CD4-positive, alpha-beta T cell treated with Interleukin-4 for 1 hour (primary cell): ENCODE measurements at regions not wholly inside any gene's neighbourhood (a gene's known extent, or its start where the extent isn't known, plus 50 kb on each side); places are given as distances from the start of the nearest gene placed in this dataset.

ENCODE experiments used
- DNase-seq, 2 donors: peaks; one replicate each; pipeline ENCODE4 v3.0.0-alpha.2; 2020 to 2022

GRCh38 chr2:234334756-234335155 lies 162.1 kb downstream of the ARL4C start:
- no peak for DNase-seq

GRCh38 chr2:234334151-234334550 lies 162.7 kb downstream of the ARL4C start:
- no peak for DNase-seq

GRCh38 chr2:234333168-234334130 lies 163.4 kb downstream of the ARL4C start:
- DNase-seq: no peak

GRCh38 chr2:234331966-234332365 lies 164.9 kb downstream of the ARL4C start:
- DNase-seq: no peak

- DNase-seq: no peak
Measured at GRCh38 chr2:234331566-234331965, 165.3 kb downstream of the ARL4C start.

GRCh38 chr2:234330902-234331301 lies 166.0 kb downstream of the ARL4C start:
- no peak for DNase-seq

- no peak for DNase-seq
Measured at GRCh38 chr2:234329202-234329960, 167.5 kb downstream of the ARL4C start.

GRCh38 chr2:234328444-234328990 lies 168.4 kb downstream of the ARL4C start:
- no peak for DNase-seq

GRCh38 chr2:234326694-234327093 lies 170.2 kb downstream of the ARL4C start:
- DNase-seq: no peak

- no peak for DNase-seq
Measured at GRCh38 chr2:234324116-234324515, 172.8 kb downstream of the ARL4C start.

- DNase-seq: peak in 1 of 2 donors; percentile 77
Measured at GRCh38 chr2:234322766-234323465, 174.0 kb downstream of the ARL4C start.

GRCh38 chr2:234320066-234320465 lies 176.8 kb downstream of the ARL4C start:
- DNase-seq: no peak

GRCh38 chr2:234318361-234318760 lies 178.5 kb downstream of the ARL4C start:
- DNase-seq: no peak

- peak in 1 of 2 donors; percentile 22 for DNase-seq
Measured at GRCh38 chr2:234313558-234313957, 183.3 kb downstream of the ARL4C start.

- DNase-seq: no peak
Measured at GRCh38 chr2:234310166-234310565, 186.7 kb downstream of the ARL4C start.

- no peak for DNase-seq
Measured at GRCh38 chr2:234309431-234309830, 187.4 kb downstream of the ARL4C start.

GRCh38 chr2:234308813-234309195 lies 188.1 kb downstream of the ARL4C start:
- DNase-seq: peak; percentile 79 to 87

- DNase-seq: no peak
Measured at GRCh38 chr2:234308073-234308812, 188.6 kb downstream of the ARL4C start.

- no peak for DNase-seq
Measured at GRCh38 chr2:234307322-234307961, 189.4 kb downstream of the ARL4C start.

- no peak for DNase-seq
Measured at GRCh38 chr2:234306426-234307173, 190.3 kb downstream of the ARL4C start.

- no peak for DNase-seq
Measured at GRCh38 chr2:234305846-234306245, 191.0 kb downstream of the ARL4C start.
